Transverse colon (tissue), 4 donors: ENCODE measurements at regions not wholly inside any gene's neighbourhood (a gene's known extent, or its start where the extent isn't known, plus 50 kb on each side); places are given as distances from the start of the nearest gene placed in this dataset.

Experiments
- DNase-seq: peaks from one replicate; pipeline ENCODE4 v3.0.0-alpha.2; 2019
- H3K27ac ChIP-seq, 4 donors: fragments of 200-600 bp; sonication (generic); 2 replicates each; pipeline ENCODE4 v1.5.1; 2016 to 2018; ENCODE audit warnings: inconsistent platforms in 4 of 4
- H3K27me3 ChIP-seq: fragments of 200-600 bp; sonication (generic); 2 replicates; pipeline ENCODE4 v1.5.1; 2017; ENCODE audit warnings: inconsistent platforms
- H3K36me3 ChIP-seq, 4 donors: fragments of 200-600 bp; sonication (generic); 2 replicates each; pipeline ENCODE4 v1.5.1; 2017 to 2019; ENCODE audit warnings: inconsistent platforms in 4 of 4
- H3K4me1 ChIP-seq, 4 donors: fragments of 200-600 bp; sonication (generic); 2 replicates each; pipeline ENCODE4 v1.5.1; 2017 to 2020; ENCODE audit warnings: inconsistent platforms in 4 of 4
- H3K4me3 ChIP-seq, 4 donors: fragments of 200-600 bp; sonication (generic); 1 replicate in 1 of 4; 2 replicates in 3 of 4; pipeline versions ENCODE4 v1.5.1 to v1.6.1; 2017 to 2019; ENCODE audit warnings: inconsistent platforms in 4 of 4
- H3K9me3 ChIP-seq, 2 donors: fragments of 200-600 bp; sonication (generic); 2 replicates each; pipeline ENCODE4 v1.5.1; 2017 to 2019; ENCODE audit warnings: inconsistent platforms in 2 of 2
- EP300 ChIP-seq: sonication (generic); formaldehyde crosslinking; IDR thresholded peaks from one replicate; pipeline ENCODE4 v1.6.1; 2017; ENCODE audit warnings: antibody characterized with exemption, low read depth
- POLR2A ChIP-seq: fragments of 450-650 bp; IDR thresholded peaks from one replicate; pipeline ENCODE4 v1.6.1; 2016; ENCODE audit warnings: antibody characterized with exemption, mild to moderate bottlenecking, moderate library complexity
- POLR2AphosphoS5 ChIP-seq, 3 donors: sonication (generic); formaldehyde crosslinking; IDR thresholded peaks; one replicate each; pipeline ENCODE4 v1.6.1; 2016; ENCODE audit warnings: antibody characterized with exemption in 3 of 3
- WGBS, 2 donors: methylation state at CpG; one replicate each; pipeline ENCODE4 v1.1.5; 2018; ENCODE audit warnings: low coverage in 1 of 2; 5-methylcytosine and 5-hydroxymethylcytosine counted together
- in situ Hi-C, 4 donors: fragments of 200-750 bp; cut with MboI; loops; one replicate each; pipeline versions ENCODE4 v1.15.0 to v1.15.1; 2017; ENCODE audit warnings: low sequenced_read_pairs in 3 of 4, low pct_ligation_motif_present in 1 of 4, low pct_unique_long_range_greater_than_20kb in 1 of 4
- intact Hi-C: fragments of 100-400 bp; cut with DNase I; formaldehyde crosslinking; loops from one replicate; pipeline ENCODE4 v1.15.1; 2023; ENCODE audit warnings: low total_unique reads
- TF ChIP-seq, protein P1 (sequence below), 5 experiments: fragments of 200-600 bp in 3 of 5; fragments of 450-650 bp in 2 of 5; sonication (generic) in 3 of 5; IDR thresholded peaks; 1 replicate in 2 of 5; 2 replicates in 3 of 5; pipeline ENCODE4 v1.5.1; 2016 to 2017; ENCODE audit warnings: antibody characterized with exemption in 5 of 5, inconsistent platforms in 3 of 5, mild to moderate bottlenecking in 2 of 5, moderate library complexity in 1 of 5

DNA sequence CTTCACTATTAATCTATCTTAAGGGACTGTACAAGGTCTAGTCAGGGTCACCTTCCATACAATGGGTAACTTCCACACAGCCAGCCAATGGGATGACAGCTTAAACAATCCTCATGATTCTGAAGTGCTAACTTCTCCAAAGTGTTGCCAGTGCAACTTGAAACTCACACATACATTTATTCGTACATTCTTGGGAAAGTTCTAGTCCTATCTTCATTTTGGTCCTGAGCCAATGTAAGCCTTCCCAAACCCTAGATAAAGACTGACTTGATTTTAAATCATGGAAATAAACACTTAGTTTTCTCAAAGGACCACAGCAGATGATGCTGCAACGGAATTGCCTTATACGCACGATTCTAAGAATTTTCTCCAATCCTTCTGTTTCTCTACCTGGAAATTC lies 117.5 kb upstream of the COL1A2 start:
- in situ Hi-C loops (no loop called here), intact Hi-C loops (no loop called here)
- TF ChIP-seq POLR2AphosphoS5 (IDR thresholded peaks at IDR 0.05) (no peak), EP300 (no peak)
- no peaks in the 10 kb centered on the region for H3K36me3 ChIP-seq
- H3K27ac ChIP-seq, result no peak overlapping the region
- H3K4me1 ChIP-seq, result no peaks in the 10 kb centered on the region
- no peak overlapping the region for H3K4me3 ChIP-seq
- H3K27me3 ChIP-seq, result no peaks in the 10 kb centered on the region
- DNase-seq, result no peak
- WGBS, 2 donors, result 87 to 93% methylated on average over 4 of the region's 4 CpGs
- no peaks in the 10 kb centered on the region for H3K9me3 ChIP-seq

- in situ Hi-C loops (no loop called here), intact Hi-C loops (no loop called here)
- Histone ChIP-seq H3K4me3 (no peak overlapping the region), H3K9me3 (no peaks in the 10 kb centered on the region), H3K27me3 (no peaks in the 10 kb centered on the region), H3K27ac (no peak overlapping the region), H3K4me1 (no peaks in the 10 kb centered on the region), H3K36me3 (no peaks in the 10 kb centered on the region)
- TF ChIP-seq EP300 (no peak), POLR2AphosphoS5 (IDR thresholded peaks at IDR 0.05) (no peak), POLR2A (no peak)
- TF ChIP-seq, protein P1, sequence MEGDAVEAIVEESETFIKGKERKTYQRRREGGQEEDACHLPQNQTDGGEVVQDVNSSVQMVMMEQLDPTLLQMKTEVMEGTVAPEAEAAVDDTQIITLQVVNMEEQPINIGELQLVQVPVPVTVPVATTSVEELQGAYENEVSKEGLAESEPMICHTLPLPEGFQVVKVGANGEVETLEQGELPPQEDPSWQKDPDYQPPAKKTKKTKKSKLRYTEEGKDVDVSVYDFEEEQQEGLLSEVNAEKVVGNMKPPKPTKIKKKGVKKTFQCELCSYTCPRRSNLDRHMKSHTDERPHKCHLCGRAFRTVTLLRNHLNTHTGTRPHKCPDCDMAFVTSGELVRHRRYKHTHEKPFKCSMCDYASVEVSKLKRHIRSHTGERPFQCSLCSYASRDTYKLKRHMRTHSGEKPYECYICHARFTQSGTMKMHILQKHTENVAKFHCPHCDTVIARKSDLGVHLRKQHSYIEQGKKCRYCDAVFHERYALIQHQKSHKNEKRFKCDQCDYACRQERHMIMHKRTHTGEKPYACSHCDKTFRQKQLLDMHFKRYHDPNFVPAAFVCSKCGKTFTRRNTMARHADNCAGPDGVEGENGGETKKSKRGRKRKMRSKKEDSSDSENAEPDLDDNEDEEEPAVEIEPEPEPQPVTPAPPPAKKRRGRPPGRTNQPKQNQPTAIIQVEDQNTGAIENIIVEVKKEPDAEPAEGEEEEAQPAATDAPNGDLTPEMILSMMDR (IDR thresholded peaks at IDR 0.05), result no peak
- WGBS, 2 donors, result 51 to 75% methylated on average over 1 to 2 of the region's 2 CpGs
- DNase-seq, result no peak
Observed at GRCh38 chr7:94280851-94281250, 113.8 kb upstream of the COL1A2 start.

- Histone ChIP-seq H3K36me3 (no peaks in the 10 kb centered on the region), H3K27me3 (no peaks in the 10 kb centered on the region), H3K9me3 (no peaks in the 10 kb centered on the region), H3K4me1 (no peaks in the 10 kb centered on the region), H3K27ac (no peak overlapping the region), H3K4me3 (no peak overlapping the region)
- WGBS, 2 donors, result 40 to 47% methylated on average over 2 of the region's 2 CpGs
- TF ChIP-seq EP300 (no peak), POLR2A (no peak), POLR2AphosphoS5 (IDR thresholded peaks at IDR 0.05) (no peak)
- TF ChIP-seq, protein P1 (IDR thresholded peaks at IDR 0.05), result no peak
- intact Hi-C loops (no loop called here), in situ Hi-C loops (no loop called here)
- DNase-seq, result no peak
Observed at GRCh38 chr7:94284104-94284503, 110.6 kb upstream of the COL1A2 start.

DNA sequence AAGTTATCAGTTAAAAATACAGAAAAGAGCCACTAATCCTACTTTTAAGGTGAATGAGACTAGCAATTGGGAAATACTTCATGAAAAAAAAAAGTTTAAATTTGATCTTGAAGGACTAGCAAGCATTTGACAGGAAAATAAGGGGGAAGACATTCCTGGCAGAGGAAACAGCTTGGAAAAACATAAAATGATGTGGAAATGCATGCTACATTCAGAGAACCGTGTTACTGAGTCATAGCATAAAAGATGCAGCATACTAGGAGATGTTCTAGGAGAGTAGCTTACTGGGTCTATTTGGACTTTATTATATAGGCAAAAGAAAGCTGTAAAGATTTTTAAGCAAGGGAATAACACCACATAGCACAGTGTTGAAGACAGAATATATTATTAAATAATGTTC lies 108.6 kb upstream of the COL1A2 start:
- H3K4me3 ChIP-seq, result no peak overlapping the region
- WGBS, 2 donors, result 54 to 57% methylated on average over 1 of the region's 1 CpG
- H3K36me3 ChIP-seq, result no peaks in the 10 kb centered on the region
- no peaks in the 10 kb centered on the region for H3K27me3 ChIP-seq
- no peak overlapping the region for H3K27ac ChIP-seq
- no peak for DNase-seq
- no peak for TF ChIP-seq EP300
- TF ChIP-seq, protein P1 (IDR thresholded peaks at IDR 0.05), result no peak
- TF ChIP-seq POLR2A, result no peak
- TF ChIP-seq POLR2AphosphoS5 (IDR thresholded peaks at IDR 0.05), result no peak
- intact Hi-C loops (no loop called here), in situ Hi-C loops (no loop called here)
- no peaks in the 10 kb centered on the region for H3K4me1 ChIP-seq
- no peaks in the 10 kb centered on the region for H3K9me3 ChIP-seq

GRCh38 chr7:94288096-94288495 lies 106.6 kb upstream of the COL1A2 start:
- WGBS, 2 donors, result 38 to 59% methylated on average over 1 of the region's 1 CpG
- Histone ChIP-seq H3K4me3 (no peak overlapping the region), H3K36me3 (no peaks in the 10 kb centered on the region), H3K27ac (no peak overlapping the region), H3K27me3 (no peaks in the 10 kb centered on the region), H3K9me3 (no peaks in the 10 kb centered on the region), H3K4me1 (no peaks in the 10 kb centered on the region)
- in situ Hi-C loops, result no loop called here
- no peak for DNase-seq
- intact Hi-C loops, result loop anchor here (2.0 kb wide), 1 partner anchor 149 kb away; no protein-coding TSS in a partner anchor
- TF ChIP-seq, protein P1 (IDR thresholded peaks at IDR 0.05), result no peak
- no peak for TF ChIP-seq EP300
- no peak for TF ChIP-seq POLR2A
- TF ChIP-seq POLR2AphosphoS5 (IDR thresholded peaks at IDR 0.05), result no peak
